PC-9 (cell line): ENCODE measurements at regions not wholly inside any gene's neighbourhood (a gene's known extent, or its start where the extent isn't known, plus 50 kb on each side); places are given as distances from the start of the nearest gene placed in this dataset.

Experiments
- EZH2 ChIP-seq: fragments of 200-600 bp; sonication (generic); IDR thresholded peaks from 2 replicates; pipeline ENCODE4 v1.8.0; 2017; ENCODE audit warnings: antibody characterized with exemption, low read depth
- TF ChIP-seq, protein P1 (sequence below): fragments of 200-600 bp; sonication (generic); conservative IDR thresholded peaks from 2 replicates; pipeline ENCODE4 v1.6.1; 2017; ENCODE audit warnings: mixed run types, antibody characterized with exemption, mild to moderate bottlenecking, moderate library complexity

DNA sequence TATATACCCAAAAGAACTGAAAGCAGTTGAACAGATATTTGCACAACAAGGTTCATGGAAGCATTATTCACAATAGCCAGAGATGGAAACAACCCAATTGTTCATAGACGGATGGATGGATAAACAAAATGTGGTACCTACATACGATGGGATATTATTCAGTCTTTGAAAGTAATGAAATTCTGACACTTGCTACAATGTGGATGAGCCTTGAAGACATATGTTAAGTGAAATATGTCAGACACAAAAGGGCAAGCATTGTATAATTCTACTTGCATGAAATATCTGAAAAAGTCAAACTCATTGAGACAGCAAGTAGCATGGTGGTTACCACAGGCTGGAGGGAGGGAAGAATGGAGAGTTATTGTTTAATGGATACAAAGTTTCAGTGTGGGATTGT lies 696.1 kb downstream of the MATN1 start:
- TF ChIP-seq, protein P1, sequence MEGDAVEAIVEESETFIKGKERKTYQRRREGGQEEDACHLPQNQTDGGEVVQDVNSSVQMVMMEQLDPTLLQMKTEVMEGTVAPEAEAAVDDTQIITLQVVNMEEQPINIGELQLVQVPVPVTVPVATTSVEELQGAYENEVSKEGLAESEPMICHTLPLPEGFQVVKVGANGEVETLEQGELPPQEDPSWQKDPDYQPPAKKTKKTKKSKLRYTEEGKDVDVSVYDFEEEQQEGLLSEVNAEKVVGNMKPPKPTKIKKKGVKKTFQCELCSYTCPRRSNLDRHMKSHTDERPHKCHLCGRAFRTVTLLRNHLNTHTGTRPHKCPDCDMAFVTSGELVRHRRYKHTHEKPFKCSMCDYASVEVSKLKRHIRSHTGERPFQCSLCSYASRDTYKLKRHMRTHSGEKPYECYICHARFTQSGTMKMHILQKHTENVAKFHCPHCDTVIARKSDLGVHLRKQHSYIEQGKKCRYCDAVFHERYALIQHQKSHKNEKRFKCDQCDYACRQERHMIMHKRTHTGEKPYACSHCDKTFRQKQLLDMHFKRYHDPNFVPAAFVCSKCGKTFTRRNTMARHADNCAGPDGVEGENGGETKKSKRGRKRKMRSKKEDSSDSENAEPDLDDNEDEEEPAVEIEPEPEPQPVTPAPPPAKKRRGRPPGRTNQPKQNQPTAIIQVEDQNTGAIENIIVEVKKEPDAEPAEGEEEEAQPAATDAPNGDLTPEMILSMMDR: no peak
- TF ChIP-seq EZH2: no peak
